Stromal cell of bone marrow (primary cell): ENCODE measurements at regions not wholly inside any gene's neighbourhood (a gene's known extent, or its start where the extent isn't known, plus 50 kb on each side); places are given as distances from the start of the nearest gene placed in this dataset.
"Not testable (repeated sequence)": the region's sequence is repeated elsewhere in the genome, so short reads cannot be mapped to it uniquely, and the experiment has no call there.

ENCODE experiments used
- DNase-seq: peaks from one replicate; pipeline ENCODE4 v3.0.0-alpha.2; 2012; ENCODE audit warnings: low read depth

DNA sequence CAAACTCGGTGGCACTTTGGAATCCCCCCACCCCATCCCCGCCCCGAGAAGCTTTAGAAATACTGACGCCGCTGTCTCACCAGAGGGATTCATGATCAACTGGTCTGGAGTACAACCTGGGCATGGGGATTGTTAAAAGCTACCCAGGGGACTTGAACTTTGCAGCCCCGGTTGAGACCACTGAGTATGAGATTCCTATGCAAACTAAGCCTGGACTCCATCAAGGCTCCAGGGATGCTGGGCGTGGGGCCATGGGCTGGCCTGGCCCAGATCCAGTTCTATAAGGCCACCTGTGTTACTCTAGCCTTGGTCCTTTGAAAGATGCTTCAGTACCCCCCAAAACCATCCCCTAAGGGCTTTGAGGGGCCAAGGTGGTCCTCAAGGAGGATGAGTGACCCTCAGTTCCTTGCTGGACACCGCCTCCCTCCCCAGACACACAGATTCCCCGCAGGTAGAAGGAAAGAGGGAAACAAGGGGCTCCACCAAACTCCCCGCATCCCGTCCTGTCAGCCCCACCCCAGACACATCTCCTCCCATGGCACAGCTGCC is 68.5 kb downstream of the MRPL36 start:
- DNase-seq, result no peak

DNA sequence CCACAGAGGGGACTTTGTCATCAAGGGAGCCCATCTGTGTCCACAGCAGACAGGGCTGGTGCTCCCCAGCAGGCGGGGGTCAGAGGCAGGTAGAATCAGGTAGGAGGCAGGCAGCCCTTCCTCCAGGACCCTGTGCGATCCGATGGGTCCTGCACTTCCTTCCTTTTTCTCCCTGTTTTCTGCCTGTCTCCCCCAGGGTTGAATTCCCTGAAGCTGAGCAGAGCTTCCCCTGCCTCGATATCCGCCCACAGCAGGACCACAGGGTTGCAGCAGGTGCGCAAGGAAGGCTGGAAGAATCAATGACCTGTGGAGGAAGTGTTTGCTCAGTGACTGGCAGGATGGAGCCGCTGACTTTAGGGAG is 69.2 kb downstream of the MRPL36 start:
- DNase-seq, result no peak

DNA sequence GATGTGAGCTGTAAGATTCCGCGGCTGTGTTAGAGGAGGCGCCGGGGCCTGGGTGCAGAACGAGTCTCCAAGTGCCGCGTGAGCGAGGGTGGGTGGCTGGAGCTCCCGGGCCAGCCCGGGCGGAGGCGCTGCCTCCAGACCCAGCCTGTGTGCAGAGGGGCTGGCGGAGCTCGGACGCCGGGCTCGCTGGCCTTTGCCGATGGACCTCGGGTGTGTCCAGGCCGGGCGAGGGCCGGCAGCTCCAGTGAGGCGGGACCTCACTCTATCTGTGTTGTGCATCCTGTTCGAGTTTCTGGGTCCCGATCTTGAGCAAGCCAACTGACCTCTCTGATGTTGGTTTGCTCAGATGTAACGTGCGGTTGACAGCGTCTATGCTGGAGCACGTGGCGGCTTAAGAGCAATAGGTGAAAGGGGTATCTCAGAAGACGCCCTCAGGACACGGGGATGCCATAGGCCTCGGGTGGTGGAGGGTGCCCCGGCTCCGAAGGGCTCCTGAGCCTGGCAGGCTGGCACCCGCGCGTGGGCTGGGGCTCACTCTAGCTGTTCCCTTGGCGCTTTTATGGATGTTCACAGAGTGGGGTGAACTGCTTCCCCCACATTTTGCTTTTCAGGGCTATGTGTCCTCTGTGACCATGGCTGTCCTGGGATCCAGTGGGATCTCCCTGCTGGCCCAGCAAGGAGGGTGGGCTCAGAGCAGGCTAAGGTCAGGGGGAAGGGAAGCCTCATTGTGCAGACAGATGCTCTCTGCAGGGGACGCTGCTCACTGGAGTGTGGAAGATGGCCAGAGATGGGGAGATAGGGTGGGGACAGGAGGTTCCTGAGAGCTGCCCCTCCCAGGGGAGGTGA is 69.8 kb downstream of the MRPL36 start:
- no peak for DNase-seq

DNA sequence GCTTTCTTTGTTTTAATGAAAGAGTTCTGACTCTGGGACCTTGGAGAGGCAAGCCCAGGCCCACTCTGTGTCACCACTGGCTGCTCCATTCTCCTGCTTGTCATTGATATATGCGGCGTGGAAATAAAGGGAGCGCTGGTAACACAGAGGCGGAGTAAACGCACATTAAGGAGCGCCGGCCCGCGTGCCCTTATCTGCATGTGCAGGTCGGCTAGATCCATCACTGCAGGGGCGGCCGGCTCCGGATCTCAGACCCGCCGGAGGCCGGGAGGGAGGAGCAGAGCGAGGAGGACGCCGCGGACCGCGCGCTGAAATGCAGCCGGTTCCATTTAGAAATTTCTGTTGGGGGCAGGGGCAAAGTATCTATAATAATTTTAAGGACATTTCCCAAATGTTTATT is 70.8 kb downstream of the MRPL36 start:
- no peak for DNase-seq

DNA sequence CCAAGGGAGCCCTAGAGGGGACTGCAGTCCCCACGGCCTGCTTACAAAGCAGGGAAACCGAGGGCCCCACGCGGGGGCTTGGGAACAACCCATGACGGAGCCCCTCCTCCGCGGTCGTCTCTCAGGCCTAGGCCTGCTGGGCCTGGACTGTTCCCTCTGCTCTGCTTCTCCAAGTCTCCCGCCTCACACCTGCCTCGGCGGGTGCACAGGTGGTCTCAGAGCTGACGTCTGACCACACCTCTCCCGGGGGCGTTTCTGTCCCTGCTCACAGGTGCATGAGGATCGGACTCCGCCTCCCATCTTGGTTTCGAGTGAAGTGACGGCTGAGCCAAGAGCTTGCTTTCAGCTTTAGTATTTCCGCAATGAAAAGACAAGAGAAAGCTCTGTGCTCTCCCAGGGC is 72.1 kb downstream of the MRPL36 start:
- no peak for DNase-seq

DNA sequence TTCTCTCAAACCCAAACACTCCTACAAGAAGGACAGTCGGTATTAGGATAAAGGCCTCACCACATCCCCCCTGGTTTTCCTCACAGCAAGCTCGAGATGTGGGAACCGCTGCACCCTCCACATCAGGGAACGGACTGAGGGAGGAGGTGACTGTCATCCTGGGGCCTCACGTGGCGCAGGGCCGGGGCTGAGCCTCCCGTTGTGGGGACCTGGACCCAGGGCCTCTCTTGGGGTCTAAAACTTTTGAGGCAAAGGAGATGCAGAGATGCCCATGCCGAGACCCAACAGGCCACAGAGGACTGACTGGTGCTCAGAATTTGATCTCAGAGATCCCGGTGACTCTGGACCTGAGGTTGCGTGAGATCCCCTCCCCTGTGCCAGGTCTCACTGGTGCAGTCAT is 72.7 kb downstream of the MRPL36 start:
- no peak for DNase-seq

DNA sequence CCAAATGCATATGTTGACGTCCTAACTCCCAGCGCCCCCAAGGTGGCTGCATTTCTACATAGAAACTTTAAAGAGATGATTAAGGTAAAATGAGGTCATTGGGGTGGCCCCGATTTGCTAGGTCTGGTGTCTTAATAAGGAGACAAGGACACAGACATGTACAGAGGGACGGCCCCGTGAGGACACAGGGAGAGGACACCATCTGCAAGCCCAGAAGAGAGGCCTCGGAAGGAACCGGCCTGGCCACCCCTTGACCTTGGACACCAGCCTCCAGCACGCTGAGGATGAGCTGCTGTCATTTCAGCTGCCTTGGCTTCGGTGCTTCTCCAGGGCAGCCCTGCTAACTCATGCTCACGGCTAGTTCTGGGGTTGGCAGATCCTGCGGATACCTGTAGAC is 73.2 kb downstream of the MRPL36 start:
- DNase-seq, result no peak

DNA sequence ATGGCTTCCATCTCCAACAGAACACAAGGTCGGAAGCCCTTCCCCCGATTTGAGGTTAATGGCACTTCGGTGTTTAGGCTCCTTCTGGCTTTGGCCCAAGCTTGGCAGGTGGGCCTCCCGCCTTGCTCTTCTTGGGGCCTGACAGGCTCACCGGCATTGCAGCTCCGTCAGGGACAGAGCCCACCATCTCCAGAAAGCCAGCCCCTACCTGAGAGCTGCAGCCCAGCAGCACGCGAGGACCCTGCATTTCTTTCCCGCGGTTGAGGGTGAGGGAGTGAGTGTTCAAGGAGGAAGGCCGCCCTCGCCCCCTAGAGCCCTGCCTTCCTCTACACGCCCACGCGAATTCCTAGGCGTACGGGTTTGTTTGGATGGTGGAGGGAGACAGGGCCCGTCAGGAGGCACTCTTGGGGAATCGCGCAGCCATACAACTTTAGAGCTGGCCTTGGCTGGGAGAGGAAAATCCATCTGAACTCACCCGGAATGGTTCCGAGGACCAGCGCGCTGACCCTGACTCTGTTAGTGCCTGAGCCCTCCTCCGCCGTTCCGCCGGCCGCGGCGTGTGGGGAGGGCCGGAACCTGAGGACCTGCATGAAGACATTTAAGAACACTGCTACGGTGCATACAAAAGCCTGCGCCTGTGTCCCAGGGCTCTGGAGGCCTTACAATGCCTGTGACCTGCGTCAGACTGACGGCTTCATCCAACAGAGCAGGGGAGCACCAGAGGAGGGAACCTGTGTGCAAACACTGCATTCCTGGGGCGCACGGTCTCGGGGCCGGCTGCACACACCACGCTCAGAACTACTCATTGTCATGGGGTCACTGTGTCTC is 73.8 kb downstream of the MRPL36 start:
- no peak for DNase-seq

DNA sequence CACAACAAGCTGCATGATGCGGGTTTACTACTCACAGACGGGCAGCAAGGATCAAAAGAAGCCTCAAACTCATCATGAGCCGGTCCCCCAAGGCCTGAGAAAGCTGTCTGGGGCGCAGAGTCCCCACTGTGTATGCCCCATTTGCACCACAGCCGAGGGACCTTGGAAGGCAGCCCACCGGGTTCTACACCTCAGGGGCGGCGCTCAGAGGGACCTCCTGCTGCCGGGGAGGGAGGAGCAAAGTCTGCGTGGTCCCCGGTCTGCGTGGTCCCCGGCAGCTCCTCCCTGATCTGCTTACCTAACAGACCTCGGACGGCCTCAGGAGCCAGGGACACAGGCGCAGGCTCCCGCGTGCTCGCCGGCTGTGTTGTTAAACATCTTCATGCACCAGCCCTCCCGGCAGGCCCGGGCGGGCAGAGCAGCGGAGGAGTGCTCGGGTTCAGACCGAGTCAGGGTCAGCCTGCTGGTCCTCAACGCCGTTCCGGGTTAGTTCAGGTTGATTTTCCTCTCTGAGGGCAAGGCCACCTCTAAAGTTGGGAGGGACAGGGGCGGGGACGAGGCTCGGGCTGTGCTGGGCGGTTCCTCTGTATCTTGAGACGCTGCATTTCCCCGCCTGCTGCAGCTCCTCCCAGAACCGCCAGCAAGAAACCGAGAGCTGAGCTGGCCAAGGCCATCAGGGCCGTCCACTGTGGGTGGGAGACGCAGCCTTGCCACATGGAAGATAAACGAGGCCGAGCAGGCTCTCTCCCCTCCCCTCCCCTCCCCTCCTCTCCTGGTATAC is 74.6 kb downstream of the MRPL36 start:
- DNase-seq, result no peak

DNA sequence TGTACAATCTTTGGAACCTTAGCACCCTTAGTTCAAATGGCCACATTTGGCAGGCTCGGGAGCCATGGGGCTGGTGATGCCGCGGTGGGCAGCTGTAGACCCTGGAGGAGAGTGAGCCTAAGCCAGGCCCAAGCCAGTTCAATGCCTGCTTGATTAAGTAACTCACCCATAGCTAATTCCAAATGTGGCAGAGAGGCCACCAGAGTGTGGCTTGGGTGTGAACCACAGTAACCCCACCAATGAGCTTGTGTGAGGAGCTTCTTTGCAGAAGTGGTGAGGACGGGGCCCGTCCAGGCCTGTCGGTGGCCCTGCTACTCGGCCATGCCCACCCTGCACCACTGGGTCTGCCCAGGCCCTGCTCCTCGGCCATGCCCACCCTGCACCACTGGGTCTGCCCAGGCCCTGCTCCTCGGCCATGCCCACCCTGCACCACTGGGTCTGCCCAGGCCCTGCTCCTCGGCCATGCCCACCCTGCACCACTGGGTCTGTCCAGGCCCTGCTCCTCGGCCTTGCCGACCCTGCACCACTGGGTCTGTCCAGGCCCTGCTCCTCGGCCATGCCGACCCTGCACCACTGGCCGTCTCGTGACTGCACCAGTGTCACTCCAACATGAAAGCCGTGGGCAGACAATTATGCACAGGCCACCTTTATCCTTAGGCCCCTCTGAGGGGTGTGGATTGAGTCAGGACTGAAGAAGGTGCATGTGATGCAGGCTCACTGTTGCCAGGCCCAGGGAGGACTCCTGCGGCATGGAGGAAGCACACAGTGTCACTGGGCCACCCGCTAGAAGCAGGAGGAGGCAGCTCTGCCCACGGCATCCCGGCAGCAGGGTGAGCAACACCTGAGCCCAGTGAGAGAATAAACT is 75.4 kb downstream of the MRPL36 start:
- no peak for DNase-seq

DNA sequence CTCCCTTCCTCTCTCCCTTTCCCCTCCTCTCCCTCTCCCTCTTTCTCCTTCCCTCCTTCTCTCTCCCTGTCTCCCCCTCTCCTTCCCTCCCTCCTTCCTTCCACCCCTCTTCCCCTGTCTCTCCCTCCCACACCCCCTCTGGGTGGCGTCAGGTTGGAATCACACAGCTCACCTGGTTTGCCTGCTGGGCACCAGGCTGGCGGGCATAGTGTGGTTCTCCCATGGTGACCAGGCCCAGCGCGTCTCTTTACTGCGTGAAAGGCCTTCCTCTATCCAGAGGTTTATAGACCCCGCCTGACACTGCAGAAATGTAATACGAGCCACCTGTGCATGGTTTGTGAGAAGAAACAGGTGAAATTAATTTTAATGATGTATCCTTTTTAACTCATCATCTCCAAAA is 76.2 kb downstream of the MRPL36 start:
- no peak for DNase-seq

DNA sequence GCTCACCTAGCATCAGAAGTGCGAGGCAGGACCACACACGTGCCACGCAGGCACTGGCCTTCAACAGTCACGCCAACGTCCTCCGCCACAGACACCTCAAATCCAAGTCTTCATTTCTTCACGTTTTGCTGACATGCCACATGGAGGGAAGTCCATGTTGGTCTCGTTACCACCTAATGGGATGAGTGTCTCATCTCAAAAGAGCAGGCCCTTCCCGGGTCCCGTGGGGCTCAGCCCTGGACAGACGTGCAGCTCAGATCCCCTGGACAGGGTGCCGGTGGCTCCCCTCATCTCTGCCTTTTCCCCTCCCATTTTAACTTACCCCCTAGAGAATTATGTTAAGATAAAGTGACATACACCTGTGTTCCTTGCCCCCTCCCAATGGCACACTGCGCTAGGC is 76.8 kb downstream of the MRPL36 start:
- DNase-seq, result no peak

DNA sequence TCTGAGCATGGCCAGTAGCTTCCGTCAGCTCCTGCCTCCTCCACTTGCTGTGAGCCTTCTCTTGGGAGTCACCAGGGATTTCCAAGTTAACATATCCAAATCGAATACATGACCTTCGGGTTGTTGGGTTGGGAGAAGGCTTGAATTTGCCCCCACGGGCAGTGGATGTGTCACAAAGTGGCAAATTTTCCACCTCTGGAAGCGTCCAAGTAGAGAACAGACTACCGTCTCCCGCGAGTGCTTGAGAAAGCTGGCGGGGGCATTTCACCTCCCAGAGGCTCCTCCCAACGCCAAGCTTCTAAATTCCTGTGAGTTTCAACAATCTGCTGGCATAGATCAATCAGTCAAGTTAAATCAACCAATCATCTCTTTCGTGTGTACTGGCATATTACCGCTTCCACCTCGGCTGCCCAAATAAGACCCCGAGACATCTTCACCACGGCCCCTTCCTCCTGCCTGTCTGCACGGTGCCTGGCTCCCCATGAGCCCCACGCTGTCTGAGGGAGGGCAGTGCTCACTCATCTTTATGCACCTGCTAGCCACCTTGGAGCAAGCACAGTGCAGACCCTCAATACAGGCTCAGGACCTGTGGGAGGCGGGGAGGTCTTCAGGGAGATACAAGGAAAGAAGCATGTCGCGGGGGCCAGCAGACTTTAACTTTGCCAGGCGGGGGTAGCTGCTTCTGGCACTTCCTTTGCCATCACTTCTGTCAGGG is 79.1 kb downstream of the MRPL36 start:
- no peak for DNase-seq

DNA sequence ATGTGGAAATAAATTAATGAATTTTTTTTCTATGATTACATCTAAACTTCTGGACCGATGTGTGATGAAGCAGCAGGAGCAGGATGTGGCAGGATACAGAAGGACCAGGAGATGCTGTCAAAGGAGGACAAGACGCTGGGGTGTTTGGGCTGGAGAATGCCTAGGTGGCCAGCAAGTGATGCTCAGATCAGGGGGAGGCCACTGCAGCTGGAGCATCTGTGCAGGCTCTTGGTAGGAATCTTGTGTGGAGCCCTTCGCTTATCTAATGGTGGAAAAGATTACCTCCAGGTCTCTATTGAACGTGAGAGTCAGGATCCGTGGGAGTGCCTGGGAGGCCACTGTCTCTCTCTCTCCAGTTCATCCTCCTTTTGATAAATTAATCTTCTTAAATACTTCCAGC is 79.8 kb downstream of the MRPL36 start:
- DNase-seq, result no peak

DNA sequence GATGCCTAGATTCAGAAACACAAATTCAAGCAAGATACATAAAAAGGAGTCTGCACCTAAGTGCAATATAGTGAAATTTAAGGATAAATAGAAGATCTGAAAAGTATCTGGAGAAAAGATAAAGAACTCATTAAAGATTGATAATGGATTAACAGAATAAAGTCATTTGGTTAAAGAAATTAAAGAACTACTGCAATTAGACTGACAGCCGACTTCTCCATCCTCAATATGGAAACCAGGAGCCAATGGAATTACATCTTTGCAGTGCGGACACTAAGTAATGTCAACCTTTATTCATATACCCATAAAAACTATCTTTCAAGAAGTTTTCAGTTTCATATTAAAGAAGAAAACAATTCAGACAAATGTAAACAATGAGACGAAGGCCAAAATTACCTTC is 81.0 kb downstream of the MRPL36 start:
- DNase-seq, result no peak

DNA sequence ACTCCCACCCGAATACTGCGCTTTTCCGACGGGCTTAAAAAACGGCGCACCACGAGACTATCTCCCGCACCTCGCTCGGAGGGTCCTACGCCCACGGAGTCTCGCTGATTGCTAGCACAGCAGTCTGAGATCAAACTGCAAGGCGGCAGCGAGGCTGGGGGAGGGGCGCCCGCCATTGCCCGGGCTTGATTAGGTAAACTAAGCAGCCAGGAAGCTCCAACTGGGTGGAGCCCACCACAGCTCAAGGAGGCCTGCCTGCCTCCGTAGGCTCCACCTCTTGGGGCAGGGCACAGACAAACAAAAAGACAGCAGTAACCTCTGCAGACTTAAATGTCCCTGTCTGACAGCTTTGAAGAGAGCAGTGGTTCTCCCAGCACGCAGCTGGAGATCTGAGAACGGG is 89.5 kb downstream of the MRPL36 start:
- DNase-seq, result not testable (repeated sequence)

DNA sequence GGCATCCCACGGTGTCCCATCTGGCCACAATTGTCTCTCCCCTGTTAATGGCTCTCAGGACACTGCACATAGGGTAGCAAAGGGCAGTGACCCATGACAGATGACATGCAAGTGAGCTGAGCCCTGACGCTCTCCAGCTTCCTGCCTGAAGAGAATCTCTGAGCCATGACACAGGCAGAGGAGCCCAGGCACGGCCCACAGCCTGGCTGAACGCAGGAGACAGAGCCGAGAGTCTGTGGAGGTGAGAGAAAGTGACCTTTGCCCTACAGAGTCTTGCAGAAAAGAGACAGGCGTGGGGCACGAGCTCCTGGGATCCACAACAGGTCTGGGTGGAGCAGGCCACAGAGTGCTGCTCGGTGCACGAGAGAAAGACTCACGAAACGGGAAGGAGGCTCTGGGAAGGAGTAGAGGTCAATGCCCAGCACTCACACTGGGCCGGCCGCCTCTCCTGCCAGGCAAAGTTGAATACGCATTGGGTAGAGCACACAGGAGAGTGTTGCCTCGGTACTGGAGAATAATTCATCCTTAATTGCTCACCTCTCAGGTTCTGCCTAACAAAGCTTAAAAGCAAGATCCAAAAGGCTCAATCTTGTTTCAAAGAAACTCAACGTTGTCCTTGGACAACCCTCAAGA is 90.3 kb downstream of the MRPL36 start:
- DNase-seq, result no peak

DNA sequence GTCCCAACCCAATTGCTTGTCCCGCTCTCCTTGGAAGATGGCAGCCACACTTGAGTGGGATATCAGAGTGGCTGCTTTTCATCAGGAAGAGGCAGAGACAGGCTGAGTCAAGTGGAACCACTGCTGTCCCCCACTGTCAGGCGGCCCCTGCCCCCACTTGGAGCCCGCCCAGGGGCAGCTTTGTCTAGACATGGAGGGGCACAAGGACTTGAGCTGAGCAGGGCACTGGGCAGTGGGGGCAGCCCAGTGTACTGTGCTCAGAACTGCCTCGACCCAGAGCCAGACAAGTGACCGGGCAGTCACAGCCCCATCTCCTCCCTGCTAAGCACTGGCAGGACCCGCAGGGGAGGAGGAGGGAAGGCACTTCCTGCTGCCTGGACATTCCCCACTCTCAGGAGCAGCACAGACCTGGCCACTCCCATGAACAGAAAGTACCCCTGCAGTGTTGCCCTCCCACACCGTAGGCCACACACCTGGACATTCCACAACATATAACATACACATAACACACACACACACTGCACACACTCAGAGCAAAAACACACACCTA is 91.0 kb downstream of the MRPL36 start:
- no peak for DNase-seq

DNA sequence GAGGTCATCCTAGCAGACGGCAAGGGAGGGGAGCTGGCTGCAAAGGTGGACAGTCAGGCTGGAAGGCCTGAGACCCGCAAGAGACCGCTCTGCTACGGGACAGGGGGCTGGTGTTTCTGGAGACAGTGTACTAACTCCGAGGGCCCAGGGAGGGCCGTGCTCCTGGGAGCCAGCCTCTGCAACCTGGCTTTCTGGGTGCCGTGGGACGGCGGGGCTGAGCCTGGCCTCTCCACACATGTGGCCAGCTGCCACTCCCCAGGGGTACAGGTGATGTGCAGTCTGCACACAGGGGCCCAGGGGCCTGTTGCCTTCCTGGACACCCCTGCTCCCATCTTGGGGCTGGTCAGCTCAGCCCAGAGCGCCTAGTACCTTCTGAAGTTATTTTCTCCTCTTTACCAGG is 92.2 kb downstream of the MRPL36 start:
- DNase-seq, result no peak

DNA sequence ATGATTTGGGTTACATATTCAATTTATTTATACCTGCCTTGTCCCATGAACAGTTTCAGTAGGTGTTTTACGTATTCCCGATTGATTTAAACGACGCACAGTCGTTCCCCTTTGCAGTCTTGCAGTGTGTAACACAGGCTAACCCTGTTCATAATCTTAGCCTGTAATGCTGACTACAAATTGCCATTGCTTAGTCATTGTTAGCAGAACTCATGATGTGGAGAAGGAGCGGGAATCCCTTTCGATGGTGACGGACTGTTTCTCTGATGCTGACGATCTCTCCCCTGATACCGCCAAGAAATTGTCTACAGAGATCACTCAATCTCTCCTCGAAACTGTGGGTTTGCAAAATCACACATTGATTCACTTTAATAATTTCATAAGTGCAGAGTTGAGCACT is 93.2 kb downstream of the MRPL36 start:
- DNase-seq, result no peak
